ENCODE measurements at regions not wholly inside any gene's neighbourhood (a gene's known extent, or its start where the extent isn't known, plus 50 kb on each side); places are given as distances from the start of the nearest gene placed in this dataset.
A peak's percentile ranks its signal among the peaks of the same experiment; 100 is the strongest.

- Mint-ChIP-seq H3K36me3 (ENCODE audit: low read depth) (no peaks in the 10 kb centered on the region), H3K4me1 (ENCODE audit: low read depth) (peaks cover 12% of the 10 kb centered on the region), H3K27ac (no peak overlapping the region), H3K9me3 (no peaks in the 10 kb centered on the region), H3K4me3 (no peak overlapping the region), H3K27me3 (no peaks in the 10 kb centered on the region)
- no peak for DNase-seq
- intact Hi-C loops (cut with micrococcal nuclease), result no loop called here
- ATAC-seq, result no peak
- ChIA-PET CTCF (interaction anchor here (0.7 to 1.6 kb wide), 2 partner anchors 10 to 537 kb away, joined by 3 to 4 read pairs; no protein-coding TSS in a partner anchor), POLR2A (no interaction called here)
- no peak for TF ChIP-seq CTCF (IDR thresholded peaks at IDR 0.05)
These were observed 143.0 kb upstream of the TARS1 start for GRCh38 chr5:33297760-33298216.

GRCh38 chr5:33299621-33300208 is 141.1 kb upstream of the TARS1 start:
- Mint-ChIP-seq H3K9me3 (no peaks in the 10 kb centered on the region), H3K36me3 (ENCODE audit: low read depth) (no peaks in the 10 kb centered on the region), H3K27ac (no peak overlapping the region), H3K4me1 (ENCODE audit: low read depth) (peaks cover 12% of the 10 kb centered on the region), H3K27me3 (no peaks in the 10 kb centered on the region), H3K4me3 (no peak overlapping the region)
- ChIA-PET CTCF (interaction anchor here (0.9 to 1.8 kb wide), 2 partner anchors 9 to 47 kb away, joined by 3 read pairs; no protein-coding TSS in a partner anchor), POLR2A (interaction anchor here (0.9 kb wide), 1 partner anchor 86 kb away, joined by 3 read pairs; no protein-coding TSS in a partner anchor)
- intact Hi-C loops (cut with micrococcal nuclease), result no loop called here
- peak; percentile 38 for TF ChIP-seq CTCF (IDR thresholded peaks at IDR 0.05)
- ATAC-seq (no peak), DNase-seq (no peak)

DNA sequence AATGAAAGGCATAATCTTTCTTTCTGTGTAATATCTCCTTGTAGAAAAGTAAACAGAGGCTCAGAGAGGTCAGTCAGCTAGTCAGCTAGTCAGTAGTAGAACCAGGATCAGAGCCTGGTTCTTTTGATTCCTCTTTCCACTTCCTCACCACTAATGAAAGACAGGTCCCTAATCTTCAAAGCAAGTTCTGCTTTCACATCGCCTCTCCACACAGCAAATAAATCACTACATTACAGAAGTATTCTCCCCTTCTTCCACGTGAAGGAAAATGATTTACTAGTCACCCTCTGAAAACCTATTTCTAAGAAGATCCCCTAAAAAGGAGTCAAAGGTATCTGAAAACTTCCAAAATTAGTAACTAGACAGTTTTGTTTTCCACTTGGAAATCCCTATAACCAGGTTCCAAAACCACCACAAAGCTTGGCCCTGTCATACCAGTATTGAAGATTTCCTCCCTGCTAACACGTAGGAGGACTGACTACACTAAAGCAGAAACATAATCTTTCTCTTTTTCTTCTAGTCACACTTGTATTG is 140.5 kb upstream of the TARS1 start:
- DNase-seq, result peak; percentile 7
- peak; percentile 18 for TF ChIP-seq CTCF (IDR thresholded peaks at IDR 0.05)
- no peak overlapping the region for H3K4me3 Mint-ChIP-seq
- intact Hi-C loops (cut with micrococcal nuclease), result no loop called here
- peak; percentile 55 for ATAC-seq
- ChIA-PET CTCF (interaction anchor here (0.9 to 1.8 kb wide), 2 partner anchors 9 to 47 kb away, joined by 3 read pairs; no protein-coding TSS in a partner anchor), POLR2A (interaction anchor here (0.9 kb wide), 1 partner anchor 86 kb away, joined by 3 read pairs; no protein-coding TSS in a partner anchor)
- no peaks in the 10 kb centered on the region for H3K27me3 Mint-ChIP-seq
- no peaks in the 10 kb centered on the region for H3K9me3 Mint-ChIP-seq
- no peaks in the 10 kb centered on the region for H3K36me3 Mint-ChIP-seq (ENCODE audit: low read depth)
- H3K4me1 Mint-ChIP-seq (ENCODE audit: low read depth), result peaks cover 12% of the 10 kb centered on the region
- H3K27ac Mint-ChIP-seq, result no peak overlapping the region

DNA sequence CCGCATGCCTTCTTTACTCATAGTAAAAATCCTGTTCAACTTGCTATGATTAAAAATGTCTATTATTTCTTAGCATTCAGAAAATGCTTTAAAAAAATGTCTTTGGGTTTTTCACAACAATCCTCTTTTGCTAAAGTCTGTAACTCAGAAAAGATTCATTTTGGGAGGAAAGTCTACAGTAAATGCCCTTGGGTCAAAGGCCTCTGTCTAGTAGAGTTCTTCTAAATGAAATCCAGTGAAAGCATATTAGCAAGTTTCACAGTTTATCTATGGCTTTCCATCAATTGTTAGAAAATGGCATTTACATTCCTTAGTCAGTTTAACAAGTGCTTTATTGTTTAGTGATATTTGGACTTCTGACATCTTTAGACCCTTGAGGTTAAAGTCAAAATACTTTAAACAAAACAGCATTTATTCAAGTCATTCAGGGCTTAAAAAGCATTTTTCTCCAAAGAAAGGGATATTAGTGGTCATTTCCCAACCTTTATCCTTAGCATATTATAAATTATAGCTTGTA is 137.1 kb upstream of the TARS1 start:
- Mint-ChIP-seq H3K27me3 (peaks cover 7% of the 10 kb centered on the region), H3K4me3 (no peak overlapping the region), H3K36me3 (ENCODE audit: low read depth) (no peaks in the 10 kb centered on the region), H3K4me1 (ENCODE audit: low read depth) (peaks cover 12% of the 10 kb centered on the region), H3K27ac (no peak overlapping the region), H3K9me3 (no peaks in the 10 kb centered on the region)
- ChIA-PET POLR2A (no interaction called here), CTCF (no interaction called here)
- no peak for TF ChIP-seq CTCF (IDR thresholded peaks at IDR 0.05)
- DNase-seq (no peak), ATAC-seq (no peak)
- intact Hi-C loops (cut with micrococcal nuclease), result no loop called here

GRCh38 chr5:33304601-33305000 is 136.2 kb upstream of the TARS1 start:
- no peaks in the 10 kb centered on the region for H3K9me3 Mint-ChIP-seq
- DNase-seq, result no peak
- no peak overlapping the region for H3K27ac Mint-ChIP-seq
- H3K4me3 Mint-ChIP-seq, result no peak overlapping the region
- no peak for ATAC-seq
- no peak for TF ChIP-seq CTCF (IDR thresholded peaks at IDR 0.05)
- CTCF ChIA-PET, result no interaction called here
- intact Hi-C loops (cut with micrococcal nuclease), result no loop called here
- peaks cover 10% of the 10 kb centered on the region for H3K27me3 Mint-ChIP-seq
- H3K4me1 Mint-ChIP-seq (ENCODE audit: low read depth), result peaks cover 11% of the 10 kb centered on the region
- POLR2A ChIA-PET, result no interaction called here
- no peaks in the 10 kb centered on the region for H3K36me3 Mint-ChIP-seq (ENCODE audit: low read depth)
